Endodermal cell (in vitro differentiated cells): ENCODE measurements at regions not wholly inside any gene's neighbourhood (a gene's known extent, or its start where the extent isn't known, plus 50 kb on each side); places are given as distances from the start of the nearest gene placed in this dataset.

Source experiments
- DNase-seq: peaks from one replicate; pipeline ENCODE4 v3.0.0-alpha.2; 2017
- H3K27ac ChIP-seq: 2 replicates; pipeline ENCODE4 v1.5.1; 2013; ENCODE audit warnings: mild to moderate bottlenecking, low read depth, low read length, moderate library complexity
- H3K27me3 ChIP-seq: 2 replicates; pipeline ENCODE4 v1.6.1; 2013; ENCODE audit warnings: mild to moderate bottlenecking, low read length, moderate library complexity; ENCODE audit not compliant: insufficient read depth, control insufficient read depth, poor library complexity, severe bottlenecking
- H3K36me3 ChIP-seq: 2 replicates; pipeline ENCODE4 v1.7.0; 2013; ENCODE audit warnings: mild to moderate bottlenecking, low read length, moderate library complexity; ENCODE audit not compliant: control insufficient read depth, insufficient read depth
- H3K4me1 ChIP-seq: one replicate; pipeline ENCODE4 v1.7.0; 2013; ENCODE audit warnings: low read length; ENCODE audit not compliant: control insufficient read depth, insufficient read depth
- H3K4me3 ChIP-seq: 2 replicates; pipeline ENCODE4 v1.5.1; 2013; ENCODE audit warnings: mild to moderate bottlenecking, low read length, moderate library complexity
- H3K9ac ChIP-seq: 2 replicates; pipeline ENCODE4 v1.6.1; 2013; ENCODE audit warnings: mild to moderate bottlenecking, low read length, moderate library complexity; ENCODE audit not compliant: poor library complexity, severe bottlenecking; ENCODE audit errors: extremely low read depth
- H3K9me3 ChIP-seq: 2 replicates; pipeline ENCODE4 v1.6.1; 2013; ENCODE audit warnings: mild to moderate bottlenecking, low read length, moderate library complexity; ENCODE audit not compliant: control insufficient read depth
- H3K27ac Mint-ChIP-seq: 2 replicates; pipeline ENCODE4 v1.8.0; 2020; ENCODE audit warnings: mixed read lengths
- H3K27me3 Mint-ChIP-seq: 2 replicates; pipeline ENCODE4 v1.8.0; 2021; ENCODE audit warnings: mild to moderate bottlenecking, mixed read lengths; ENCODE audit not compliant: insufficient read depth
- H3K36me3 Mint-ChIP-seq: 2 replicates; pipeline ENCODE4 v1.8.0; 2020; ENCODE audit warnings: low read depth, mixed read lengths
- H3K4me1 Mint-ChIP-seq: 2 replicates; pipeline ENCODE4 v1.8.0; 2020; ENCODE audit warnings: mixed read lengths
- H3K4me3 Mint-ChIP-seq: 2 replicates; pipeline ENCODE4 v1.8.0; 2020; ENCODE audit warnings: mild to moderate bottlenecking, moderate library complexity, mixed read lengths
- H3K9me3 Mint-ChIP-seq: 2 replicates; pipeline ENCODE4 v1.8.0; 2020; ENCODE audit warnings: mild to moderate bottlenecking, mixed read lengths
- WGBS, 2 experiments: methylation state at CpG; one replicate each; pipeline versions ENCODE4 v1.1.5 to v1.1.7; 2013; ENCODE audit warnings: missing lambda C conversion rate in 2 of 2, mixed read lengths in 1 of 2; ENCODE audit not compliant: insufficient coverage in 1 of 2, insufficient read length in 1 of 2; 5-methylcytosine and 5-hydroxymethylcytosine counted together
- TF ChIP-seq, protein P1 (sequence below): fragments of 200-600 bp; sonication (generic); conservative IDR thresholded peaks from 2 replicates; pipeline ENCODE4 v1.5.0; 2021; ENCODE audit warnings: antibody characterized with exemption, mild to moderate bottlenecking

DNA sequence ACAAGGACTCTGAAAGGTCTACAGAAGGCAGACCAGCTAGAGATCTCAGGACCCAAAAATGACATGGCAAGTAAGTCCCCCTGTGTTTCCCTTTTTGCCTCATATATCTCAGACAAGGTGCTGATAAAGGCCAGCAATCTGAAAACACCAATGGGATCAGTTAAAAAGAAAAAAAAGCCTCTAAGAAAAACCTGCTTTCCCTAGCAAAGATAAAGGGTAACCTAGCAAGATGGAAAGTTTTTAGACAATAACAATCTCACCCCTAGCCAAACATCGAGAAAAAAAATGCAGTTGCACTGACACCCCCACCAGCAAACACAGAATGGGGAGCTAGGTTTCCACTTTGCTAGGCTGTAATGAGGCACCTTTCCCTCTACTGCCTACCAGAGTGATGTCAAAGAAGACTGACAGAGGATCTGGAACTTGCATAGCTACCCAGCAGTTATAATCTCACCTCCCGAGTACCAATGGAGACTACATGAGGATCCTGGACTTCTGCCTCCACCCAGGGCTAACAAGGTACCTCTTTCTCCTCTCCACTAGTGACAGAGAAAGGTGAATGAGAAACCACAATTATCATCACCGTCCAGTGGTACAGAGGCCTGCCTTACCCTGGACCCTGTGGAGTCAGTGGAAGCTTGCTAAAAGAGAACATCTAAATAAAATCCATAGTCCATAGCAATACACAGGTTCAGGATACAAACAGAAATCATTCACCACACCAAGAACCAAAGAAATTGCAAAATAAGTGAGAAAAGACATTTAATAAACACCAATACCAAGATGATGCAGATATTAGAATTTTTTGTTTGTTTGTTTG lies 240.8 kb downstream of the ARHGAP12 start:
- no peaks in the 10 kb centered on the region for H3K4me1 Mint-ChIP-seq
- H3K36me3 ChIP-seq: no peaks in the 10 kb centered on the region
- H3K9me3 Mint-ChIP-seq: peaks cover 66% of the 10 kb centered on the region
- no peak overlapping the region for H3K4me3 Mint-ChIP-seq
- H3K9me3 ChIP-seq: peaks cover 65% of the 10 kb centered on the region
- H3K27ac Mint-ChIP-seq: no peak overlapping the region
- no peak overlapping the region for H3K9ac ChIP-seq
- WGBS, 2 experiments: 57 to 72% methylated on average over 2 to 3 of the region's 3 CpGs
- no peaks in the 10 kb centered on the region for H3K4me1 ChIP-seq
- TF ChIP-seq, protein P1, sequence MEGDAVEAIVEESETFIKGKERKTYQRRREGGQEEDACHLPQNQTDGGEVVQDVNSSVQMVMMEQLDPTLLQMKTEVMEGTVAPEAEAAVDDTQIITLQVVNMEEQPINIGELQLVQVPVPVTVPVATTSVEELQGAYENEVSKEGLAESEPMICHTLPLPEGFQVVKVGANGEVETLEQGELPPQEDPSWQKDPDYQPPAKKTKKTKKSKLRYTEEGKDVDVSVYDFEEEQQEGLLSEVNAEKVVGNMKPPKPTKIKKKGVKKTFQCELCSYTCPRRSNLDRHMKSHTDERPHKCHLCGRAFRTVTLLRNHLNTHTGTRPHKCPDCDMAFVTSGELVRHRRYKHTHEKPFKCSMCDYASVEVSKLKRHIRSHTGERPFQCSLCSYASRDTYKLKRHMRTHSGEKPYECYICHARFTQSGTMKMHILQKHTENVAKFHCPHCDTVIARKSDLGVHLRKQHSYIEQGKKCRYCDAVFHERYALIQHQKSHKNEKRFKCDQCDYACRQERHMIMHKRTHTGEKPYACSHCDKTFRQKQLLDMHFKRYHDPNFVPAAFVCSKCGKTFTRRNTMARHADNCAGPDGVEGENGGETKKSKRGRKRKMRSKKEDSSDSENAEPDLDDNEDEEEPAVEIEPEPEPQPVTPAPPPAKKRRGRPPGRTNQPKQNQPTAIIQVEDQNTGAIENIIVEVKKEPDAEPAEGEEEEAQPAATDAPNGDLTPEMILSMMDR: no peak
- peaks cover 6% of the 10 kb centered on the region for H3K36me3 Mint-ChIP-seq
- H3K27me3 Mint-ChIP-seq: no peaks in the 10 kb centered on the region
- no peak overlapping the region for H3K4me3 ChIP-seq
- no peaks in the 10 kb centered on the region for H3K27me3 ChIP-seq
- no peak for DNase-seq
- H3K27ac ChIP-seq: no peak overlapping the region

DNA sequence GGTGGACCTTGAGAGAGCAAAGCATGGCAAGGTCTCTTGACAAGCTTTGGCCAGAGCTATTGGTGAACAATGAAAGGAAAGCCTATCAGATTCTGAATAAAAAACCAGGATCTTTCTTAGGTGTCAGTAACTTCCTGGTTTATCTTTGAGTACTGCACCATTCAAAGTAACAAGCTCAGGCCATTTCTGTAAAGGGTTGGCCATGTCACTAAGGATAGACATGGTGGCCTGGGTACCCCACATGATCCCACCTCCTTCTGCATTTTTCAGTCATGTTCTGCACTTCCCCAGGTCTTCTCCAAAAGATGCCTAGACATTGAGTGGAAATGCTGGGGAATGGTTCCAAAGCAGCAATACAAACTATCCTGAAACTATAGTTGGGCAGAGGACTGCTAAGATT lies 242.0 kb downstream of the ARHGAP12 start:
- no peak overlapping the region for H3K4me3 Mint-ChIP-seq
- H3K9me3 Mint-ChIP-seq: peaks cover 77% of the 10 kb centered on the region
- no peaks in the 10 kb centered on the region for H3K27me3 Mint-ChIP-seq
- H3K27ac Mint-ChIP-seq: no peak overlapping the region
- Histone ChIP-seq H3K27ac (no peak overlapping the region), H3K36me3 (no peaks in the 10 kb centered on the region), H3K4me1 (no peaks in the 10 kb centered on the region), H3K4me3 (no peak overlapping the region), H3K9ac (no peak overlapping the region), H3K27me3 (no peaks in the 10 kb centered on the region), H3K9me3 (peaks cover 77% of the 10 kb centered on the region)
- no peaks in the 10 kb centered on the region for H3K4me1 Mint-ChIP-seq
- peaks cover 6% of the 10 kb centered on the region for H3K36me3 Mint-ChIP-seq
- TF ChIP-seq, protein P1: no peak
- no peak for DNase-seq

DNA sequence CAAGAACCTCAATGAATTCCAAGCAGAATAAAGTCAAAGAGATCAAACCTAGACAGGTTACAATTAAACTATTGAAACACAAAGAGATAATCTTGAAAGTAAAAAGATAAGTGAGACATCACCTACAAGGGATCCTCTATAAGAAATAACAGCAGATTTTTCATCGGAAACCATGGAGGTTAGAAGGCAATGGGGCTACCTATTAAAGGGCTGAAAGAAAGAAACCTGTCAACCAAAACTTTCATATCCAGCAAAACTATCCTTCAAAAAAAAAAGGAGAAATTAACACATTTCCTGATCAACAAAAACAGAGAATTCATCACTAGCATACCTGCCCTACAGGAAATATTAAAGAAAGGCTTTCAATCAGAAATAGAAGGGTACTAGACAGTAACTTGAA lies 244.9 kb downstream of the ARHGAP12 start:
- DNase-seq: no peak
- TF ChIP-seq, protein P1: no peak
- Mint-ChIP-seq H3K4me1 (no peaks in the 10 kb centered on the region), H3K27ac (no peak overlapping the region), H3K4me3 (no peak overlapping the region), H3K9me3 (peaks cover 57% of the 10 kb centered on the region), H3K27me3 (no peaks in the 10 kb centered on the region), H3K36me3 (peaks cover 6% of the 10 kb centered on the region)
- Histone ChIP-seq H3K9me3 (peaks cover 64% of the 10 kb centered on the region), H3K27ac (no peak overlapping the region), H3K36me3 (no peaks in the 10 kb centered on the region), H3K9ac (no peak overlapping the region), H3K27me3 (no peaks in the 10 kb centered on the region), H3K4me3 (peak overlapping the region; percentile 64), H3K4me1 (no peaks in the 10 kb centered on the region)
- 100% methylated on average over 1 of the region's 1 CpG; no CpG with 5 or more reads in 1 of the 2 experiments for WGBS, 2 experiments
